Natural killer cell (primary cell): ENCODE measurements at regions not wholly inside any gene's neighbourhood (a gene's known extent, or its start where the extent isn't known, plus 50 kb on each side); places are given as distances from the start of the nearest gene placed in this dataset.

Experiments used
- ATAC-seq, 3 donors: fragments of 150-1000 bp in 2 of 3; fragments of 200-7000 bp in 1 of 3; cut with Tn5 transposase; 1 replicate in 1 of 3; 2 replicates in 2 of 3; pipeline ENCODE4 v1.10.0; 2021; ENCODE audit warnings: mild to moderate bottlenecking in 2 of 3, moderate library complexity in 2 of 3
- DNase-seq, 2 donors: peaks; one replicate each; pipeline versions ENCODE4 v3.0.0 to v3.0.0-alpha.2; 2013 to 2021; ENCODE audit warnings: mixed read lengths in 1 of 2
- H3K27ac ChIP-seq: one replicate; pipeline ENCODE4 v1.5.1; 2013; ENCODE audit warnings: mild to moderate bottlenecking, low read length
- H3K27me3 ChIP-seq: one replicate; pipeline ENCODE4 v1.6.1; 2013; ENCODE audit warnings: low read length; ENCODE audit not compliant: control insufficient read depth, insufficient read depth
- H3K36me3 ChIP-seq: one replicate; pipeline ENCODE4 v1.6.1; 2013; ENCODE audit warnings: low read length; ENCODE audit not compliant: control insufficient read depth, insufficient read depth
- H3K4me1 ChIP-seq: one replicate; pipeline ENCODE4 v1.6.1; 2013; ENCODE audit warnings: low read length; ENCODE audit not compliant: control insufficient read depth, insufficient read depth
- H3K4me3 ChIP-seq: one replicate; pipeline ENCODE4 v1.5.1; 2013; ENCODE audit warnings: low read length
- H3K9me3 ChIP-seq: one replicate; pipeline ENCODE4 v1.6.1; 2013; ENCODE audit warnings: low read length; ENCODE audit not compliant: control insufficient read depth, insufficient read depth
- H3K27ac Mint-ChIP-seq, 2 donors: one replicate each; pipeline ENCODE4 v1.8.0; 2022; ENCODE audit warnings: mild to moderate bottlenecking in 2 of 2, mixed read lengths in 2 of 2, moderate library complexity in 1 of 2
- H3K27me3 Mint-ChIP-seq, 2 donors: one replicate each; pipeline ENCODE4 v1.8.0; 2022; ENCODE audit warnings: low read depth in 2 of 2, mixed read lengths in 2 of 2
- H3K36me3 Mint-ChIP-seq: one replicate; pipeline ENCODE4 v1.8.0; 2022; ENCODE audit warnings: mixed read lengths
- H3K4me1 Mint-ChIP-seq, 2 donors: one replicate each; pipeline ENCODE4 v1.8.0; 2022; ENCODE audit warnings: mixed read lengths in 2 of 2
- H3K4me3 Mint-ChIP-seq: one replicate; pipeline ENCODE4 v1.8.0; 2022; ENCODE audit warnings: mild to moderate bottlenecking, moderate library complexity, mixed read lengths
- H3K9me3 Mint-ChIP-seq, 2 donors: one replicate each; pipeline ENCODE4 v1.8.0; 2022; ENCODE audit warnings: mixed read lengths in 2 of 2
- WGBS: methylation state at CpG from one replicate; pipeline ENCODE4 v1.1.7; 2013; ENCODE audit warnings: missing lambda C conversion rate; ENCODE audit not compliant: insufficient coverage; 5-methylcytosine and 5-hydroxymethylcytosine counted together
- intact Hi-C: fragments of 100-400 bp; cut with micrococcal nuclease; formaldehyde crosslinking; loops from one replicate; pipeline ENCODE4 v1.14.2; 2022
- TF ChIP-seq, protein P1 (sequence below): fragments of 200-600 bp; IDR thresholded peaks from one replicate; pipeline ENCODE4 v1.8.0; 2022; ENCODE audit warnings: antibody characterized with exemption

DNA sequence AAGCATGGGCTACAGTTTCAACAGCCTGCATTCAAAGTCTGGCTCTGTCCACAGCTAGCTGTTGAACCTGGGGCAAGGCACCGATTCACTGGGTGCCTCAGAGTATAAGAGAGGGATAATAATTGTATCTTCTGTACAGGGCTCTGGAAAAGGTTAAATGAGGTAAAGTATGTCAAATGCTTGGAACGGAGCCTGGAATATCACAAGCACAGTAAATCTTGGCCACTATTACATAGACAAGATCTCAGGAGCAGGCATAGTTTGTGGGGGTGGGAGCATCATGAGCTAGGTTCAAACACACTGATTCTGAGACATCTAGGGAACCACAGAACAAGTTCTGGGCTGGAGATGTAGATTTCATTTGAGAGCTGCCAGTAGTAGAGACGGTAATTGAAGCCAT, 203.7 kb upstream of the NUDT4 start:
- H3K9me3 Mint-ChIP-seq = no peaks in the 10 kb centered on the region
- TF ChIP-seq, protein P1, sequence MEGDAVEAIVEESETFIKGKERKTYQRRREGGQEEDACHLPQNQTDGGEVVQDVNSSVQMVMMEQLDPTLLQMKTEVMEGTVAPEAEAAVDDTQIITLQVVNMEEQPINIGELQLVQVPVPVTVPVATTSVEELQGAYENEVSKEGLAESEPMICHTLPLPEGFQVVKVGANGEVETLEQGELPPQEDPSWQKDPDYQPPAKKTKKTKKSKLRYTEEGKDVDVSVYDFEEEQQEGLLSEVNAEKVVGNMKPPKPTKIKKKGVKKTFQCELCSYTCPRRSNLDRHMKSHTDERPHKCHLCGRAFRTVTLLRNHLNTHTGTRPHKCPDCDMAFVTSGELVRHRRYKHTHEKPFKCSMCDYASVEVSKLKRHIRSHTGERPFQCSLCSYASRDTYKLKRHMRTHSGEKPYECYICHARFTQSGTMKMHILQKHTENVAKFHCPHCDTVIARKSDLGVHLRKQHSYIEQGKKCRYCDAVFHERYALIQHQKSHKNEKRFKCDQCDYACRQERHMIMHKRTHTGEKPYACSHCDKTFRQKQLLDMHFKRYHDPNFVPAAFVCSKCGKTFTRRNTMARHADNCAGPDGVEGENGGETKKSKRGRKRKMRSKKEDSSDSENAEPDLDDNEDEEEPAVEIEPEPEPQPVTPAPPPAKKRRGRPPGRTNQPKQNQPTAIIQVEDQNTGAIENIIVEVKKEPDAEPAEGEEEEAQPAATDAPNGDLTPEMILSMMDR = no peak
- H3K27me3 ChIP-seq = no peaks in the 10 kb centered on the region
- no peaks in the 10 kb centered on the region for H3K4me1 Mint-ChIP-seq
- WGBS = 94% methylated on average over 3 of the region's 3 CpGs
- intact Hi-C loops = no loop called here
- H3K4me3 ChIP-seq = no peak overlapping the region
- no peak overlapping the region for H3K27ac Mint-ChIP-seq
- H3K27me3 Mint-ChIP-seq = no peaks in the 10 kb centered on the region
- H3K4me1 ChIP-seq = no peaks in the 10 kb centered on the region
- no peak overlapping the region for H3K4me3 Mint-ChIP-seq
- no peak for DNase-seq
- no peaks in the 10 kb centered on the region for H3K36me3 Mint-ChIP-seq
- H3K27ac ChIP-seq = no peak overlapping the region
- no peaks in the 10 kb centered on the region for H3K9me3 ChIP-seq
- no peak for ATAC-seq
- no peaks in the 10 kb centered on the region for H3K36me3 ChIP-seq

DNA sequence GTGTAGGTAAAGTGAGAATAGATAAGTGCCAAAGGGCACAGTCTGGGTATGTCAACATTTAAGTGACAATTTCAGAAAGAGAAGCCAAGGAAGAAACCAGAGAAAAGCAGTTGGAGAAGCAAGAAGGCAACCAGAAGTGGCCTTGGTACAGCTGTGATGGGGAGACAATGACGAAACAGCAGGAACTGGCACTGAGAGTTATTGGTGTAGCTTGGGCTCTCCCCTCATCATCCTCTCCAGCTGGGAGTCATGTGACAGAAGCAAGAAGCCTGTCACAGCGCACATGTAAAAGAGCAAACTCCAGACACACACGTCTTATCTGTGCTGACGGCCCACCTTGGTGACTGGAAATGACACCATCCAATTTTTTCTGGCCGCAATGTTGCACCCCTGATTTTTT, 203.3 kb upstream of the NUDT4 start:
- Histone ChIP-seq H3K9me3 (no peaks in the 10 kb centered on the region), H3K27me3 (no peaks in the 10 kb centered on the region), H3K4me3 (no peak overlapping the region), H3K4me1 (no peaks in the 10 kb centered on the region), H3K36me3 (no peaks in the 10 kb centered on the region), H3K27ac (no peak overlapping the region)
- TF ChIP-seq, protein P1 = no peak
- DNase-seq (no peak), ATAC-seq (no peak)
- Mint-ChIP-seq H3K4me1 (no peaks in the 10 kb centered on the region), H3K9me3 (no peaks in the 10 kb centered on the region), H3K27me3 (no peaks in the 10 kb centered on the region), H3K4me3 (no peak overlapping the region), H3K27ac (no peak overlapping the region), H3K36me3 (no peaks in the 10 kb centered on the region)
- intact Hi-C loops = no loop called here
- WGBS = 92% methylated on average over 5 of the region's 5 CpGs

DNA sequence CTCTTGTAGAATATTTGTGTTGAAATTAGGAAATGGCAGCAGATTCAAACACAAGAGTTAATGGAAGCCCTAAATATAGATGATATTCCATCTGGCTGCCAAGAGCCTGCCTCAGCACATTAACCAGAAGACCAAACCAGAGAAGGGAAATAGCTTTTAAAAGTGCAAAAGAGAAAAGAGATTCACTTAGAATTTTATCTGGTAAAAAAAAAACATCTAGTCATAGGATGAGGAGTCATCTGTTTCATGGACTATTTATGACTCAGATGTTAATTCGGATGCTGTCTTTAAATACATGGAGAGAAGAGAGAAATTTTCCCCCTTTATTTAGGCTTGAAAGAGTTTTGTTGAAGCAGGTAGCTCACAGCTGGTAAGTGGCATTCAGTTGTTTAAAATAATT, 201.6 kb upstream of the NUDT4 start:
- no peak overlapping the region for H3K4me3 ChIP-seq
- whole genome bisulfite sequencing = 80% methylated on average over 1 of the region's 1 CpG
- no peak overlapping the region for H3K27ac ChIP-seq
- no peaks in the 10 kb centered on the region for H3K9me3 Mint-ChIP-seq
- H3K9me3 ChIP-seq = no peaks in the 10 kb centered on the region
- H3K4me1 ChIP-seq = no peaks in the 10 kb centered on the region
- H3K27ac Mint-ChIP-seq = no peak overlapping the region
- intact Hi-C loops = no loop called here
- no peak for ATAC-seq
- H3K27me3 Mint-ChIP-seq = no peaks in the 10 kb centered on the region
- H3K27me3 ChIP-seq = no peaks in the 10 kb centered on the region
- H3K36me3 Mint-ChIP-seq = no peaks in the 10 kb centered on the region
- TF ChIP-seq, protein P1 = no peak
- no peaks in the 10 kb centered on the region for H3K4me1 Mint-ChIP-seq
- no peak overlapping the region for H3K4me3 Mint-ChIP-seq
- H3K36me3 ChIP-seq = no peaks in the 10 kb centered on the region
- DNase-seq = no peak

DNA sequence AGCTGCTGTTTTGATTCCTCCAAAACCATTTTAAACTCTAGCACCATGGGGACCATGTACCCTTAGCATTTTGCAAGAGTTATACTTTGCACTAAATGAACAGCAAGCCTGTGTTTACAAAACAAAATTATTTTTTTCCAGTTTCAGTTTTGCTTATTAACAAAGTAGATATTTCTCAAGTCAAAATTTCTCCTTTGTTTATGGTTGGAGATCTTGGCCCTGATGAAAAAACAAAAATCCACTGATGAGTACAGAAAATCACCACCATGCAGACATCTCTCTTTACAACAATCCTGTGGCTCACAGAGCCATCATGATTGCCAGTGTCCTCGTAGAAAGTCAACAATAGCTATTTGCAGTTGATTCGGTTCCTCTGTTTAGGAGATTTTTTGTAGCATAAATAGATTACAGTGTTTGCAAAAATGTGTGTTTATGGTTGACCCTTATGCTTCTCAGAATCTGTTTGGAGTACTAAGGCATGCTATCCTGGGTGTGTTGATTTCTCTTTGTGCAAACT, 201.1 kb upstream of the NUDT4 start:
- H3K27me3 Mint-ChIP-seq = no peaks in the 10 kb centered on the region
- WGBS = 88% methylated on average over 2 of the region's 2 CpGs
- no peaks in the 10 kb centered on the region for H3K36me3 Mint-ChIP-seq
- Histone ChIP-seq H3K4me1 (no peaks in the 10 kb centered on the region), H3K4me3 (no peak overlapping the region), H3K9me3 (no peaks in the 10 kb centered on the region), H3K27me3 (no peaks in the 10 kb centered on the region), H3K27ac (no peak overlapping the region), H3K36me3 (no peaks in the 10 kb centered on the region)
- no peak for ATAC-seq
- TF ChIP-seq, protein P1 = no peak
- intact Hi-C loops = no loop called here
- H3K9me3 Mint-ChIP-seq = no peaks in the 10 kb centered on the region
- no peak overlapping the region for H3K4me3 Mint-ChIP-seq
- DNase-seq = no peak
- no peak overlapping the region for H3K27ac Mint-ChIP-seq
- H3K4me1 Mint-ChIP-seq = no peaks in the 10 kb centered on the region
